ENCODE measurements at regions not wholly inside any gene's neighbourhood (a gene's known extent, or its start where the extent isn't known, plus 50 kb on each side); places are given as distances from the start of the nearest gene placed in this dataset.

DNA sequence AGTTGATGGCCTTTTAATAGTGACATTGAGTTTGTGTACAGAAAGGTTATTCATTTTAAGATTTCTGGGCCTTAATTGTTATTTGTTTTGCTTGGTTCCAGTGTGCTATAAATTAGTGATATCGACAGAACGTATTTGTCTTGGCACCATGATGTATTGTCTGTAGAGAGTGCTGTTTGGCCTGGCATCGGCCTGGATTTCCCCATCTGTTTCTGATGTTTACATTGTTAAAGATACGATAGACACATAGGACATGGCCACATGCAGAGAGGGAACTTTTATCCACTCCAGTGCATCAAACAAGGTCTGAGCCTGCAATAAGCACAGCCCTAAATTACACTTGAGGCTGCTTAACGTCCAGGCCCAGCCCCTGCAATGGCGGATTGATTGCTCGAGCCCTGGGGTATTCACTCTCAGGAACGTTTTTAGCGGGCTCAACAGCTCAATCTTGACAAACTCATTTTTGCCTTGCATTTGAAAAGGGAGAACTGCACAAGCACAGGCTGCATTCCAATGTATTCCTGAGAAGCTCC lies 144.7 kb downstream of the SLC4A3 start:
- ChIA-PET CTCF (no interaction called here), POLR2A (no interaction called here)
- no peak for DNase-seq (ENCODE audit: extremely low spot score)
- no peak for TF ChIP-seq CTBP1 (IDR thresholded peaks at IDR 0.05; ENCODE audit: borderline replicate concordance)
- TF ChIP-seq, protein P1, sequence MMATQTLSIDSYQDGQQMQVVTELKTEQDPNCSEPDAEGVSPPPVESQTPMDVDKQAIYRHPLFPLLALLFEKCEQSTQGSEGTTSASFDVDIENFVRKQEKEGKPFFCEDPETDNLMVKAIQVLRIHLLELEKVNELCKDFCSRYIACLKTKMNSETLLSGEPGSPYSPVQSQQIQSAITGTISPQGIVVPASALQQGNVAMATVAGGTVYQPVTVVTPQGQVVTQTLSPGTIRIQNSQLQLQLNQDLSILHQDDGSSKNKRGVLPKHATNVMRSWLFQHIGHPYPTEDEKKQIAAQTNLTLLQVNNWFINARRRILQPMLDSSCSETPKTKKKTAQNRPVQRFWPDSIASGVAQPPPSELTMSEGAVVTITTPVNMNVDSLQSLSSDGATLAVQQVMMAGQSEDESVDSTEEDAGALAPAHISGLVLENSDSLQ (IDR thresholded peaks at IDR 0.05) = no peak
- no peak for TF ChIP-seq HDGF (IDR thresholded peaks at IDR 0.05; ENCODE audit: borderline replicate concordance)
- no peak for TF ChIP-seq FOXA1 (IDR thresholded peaks at IDR 0.05)
- no peak for TF ChIP-seq FOXK2 (IDR thresholded peaks at IDR 0.05)
- TF ChIP-seq FOXM1 (IDR thresholded peaks at IDR 0.05; ENCODE audit: borderline replicate concordance) = no peak
- no peak for TF ChIP-seq TARDBP (IDR thresholded peaks at IDR 0.05)
- no peak for TF ChIP-seq ARNT (IDR thresholded peaks at IDR 0.05)
- no peak for TF ChIP-seq L3MBTL2 (conservative IDR thresholded peaks at IDR 0.05)
- TF ChIP-seq SUZ12 (IDR thresholded peaks at IDR 0.05) = no peak
- TF ChIP-seq BHLHE40 (IDR thresholded peaks at IDR 0.05; ENCODE audit: borderline replicate concordance) = no peak
- no peak for TF ChIP-seq NFRKB (IDR thresholded peaks at IDR 0.05)
- no peak for TF ChIP-seq SP1 (IDR thresholded peaks at IDR 0.05)
- TF ChIP-seq ZNF384 (IDR thresholded peaks at IDR 0.05) = no peak
- TF ChIP-seq LEF1 (IDR thresholded peaks at IDR 0.05; ENCODE audit: borderline replicate concordance) = no peak

DNA sequence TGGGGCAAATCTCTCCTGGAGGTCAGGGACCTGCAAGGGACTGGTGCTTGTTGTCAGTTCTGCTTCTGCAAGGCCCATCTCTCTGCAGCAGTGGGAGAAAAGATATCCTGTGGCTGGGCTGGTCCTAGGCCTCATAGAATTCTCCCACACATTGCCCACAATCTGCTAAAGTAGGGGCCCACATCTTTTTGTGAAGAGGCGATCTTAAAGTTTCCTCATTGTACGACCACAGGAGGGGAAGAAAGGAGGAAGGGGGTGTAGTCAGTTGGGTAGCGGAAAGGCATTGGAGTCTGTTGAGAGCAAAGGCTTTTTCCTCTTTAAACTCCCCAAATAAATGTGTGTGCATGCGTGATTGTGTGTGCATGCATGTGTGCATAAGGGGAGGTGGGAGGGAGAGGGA lies 145.3 kb downstream of the SLC4A3 start:
- no peak for TF ChIP-seq SUZ12 (IDR thresholded peaks at IDR 0.05)
- TF ChIP-seq FOXK2 (IDR thresholded peaks at IDR 0.05) = no peak
- TF ChIP-seq ELF4 (IDR thresholded peaks at IDR 0.05) = no peak
- TF ChIP-seq NFRKB (IDR thresholded peaks at IDR 0.05) = no peak
- no peak for TF ChIP-seq TARDBP (IDR thresholded peaks at IDR 0.05)
- no peak for TF ChIP-seq FOXA1 (IDR thresholded peaks at IDR 0.05)
- TF ChIP-seq L3MBTL2 (conservative IDR thresholded peaks at IDR 0.05) = no peak
- ChIA-PET POLR2A (no interaction called here), CTCF (no interaction called here)
- DNase-seq (ENCODE audit: extremely low spot score) = no peak

DNA sequence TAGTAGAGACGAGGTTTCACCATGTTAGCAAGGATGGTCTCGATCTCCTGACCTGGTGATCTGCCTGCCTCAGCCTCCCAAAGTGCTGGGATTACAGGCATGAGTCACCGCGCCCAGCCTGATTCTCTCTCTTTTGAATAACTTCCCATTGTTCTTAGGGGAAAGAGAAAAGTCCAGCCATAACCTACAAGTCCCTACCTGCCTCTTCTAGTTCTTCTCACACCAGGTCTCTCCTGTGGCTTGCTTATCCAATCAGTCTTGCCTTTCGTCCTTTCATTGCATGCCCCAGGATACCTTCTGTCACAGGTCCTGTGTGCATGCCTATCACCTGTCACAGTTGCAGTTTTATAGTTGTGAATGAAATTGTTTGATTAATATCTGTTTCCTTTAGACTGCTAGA lies 148.1 kb downstream of the SLC4A3 start:
- POLR2A ChIA-PET = no interaction called here
- DNase-seq (ENCODE audit: extremely low spot score) = no peak
- CTCF ChIA-PET = no interaction called here
- no peak for TF ChIP-seq ELF4 (IDR thresholded peaks at IDR 0.05)
- no peak for TF ChIP-seq NFRKB (IDR thresholded peaks at IDR 0.05)
- no peak for TF ChIP-seq ZNF384 (IDR thresholded peaks at IDR 0.05)
- no peak for TF ChIP-seq BHLHE40 (IDR thresholded peaks at IDR 0.05; ENCODE audit: borderline replicate concordance)
- TF ChIP-seq FOXM1 (IDR thresholded peaks at IDR 0.05; ENCODE audit: borderline replicate concordance) = no peak
- TF ChIP-seq, protein P1 (IDR thresholded peaks at IDR 0.05) = no peak
- no peak for TF ChIP-seq SUZ12 (IDR thresholded peaks at IDR 0.05)
- TF ChIP-seq ARNT (IDR thresholded peaks at IDR 0.05) = no peak
- TF ChIP-seq FOXK2 (IDR thresholded peaks at IDR 0.05) = no peak
- TF ChIP-seq HDGF (IDR thresholded peaks at IDR 0.05; ENCODE audit: borderline replicate concordance) = no peak
- no peak for TF ChIP-seq TARDBP (IDR thresholded peaks at IDR 0.05)
- TF ChIP-seq FOXA1 (IDR thresholded peaks at IDR 0.05) = no peak
- TF ChIP-seq SP1 (IDR thresholded peaks at IDR 0.05) = no peak
- no peak for TF ChIP-seq L3MBTL2 (conservative IDR thresholded peaks at IDR 0.05)
- no peak for TF ChIP-seq LEF1 (IDR thresholded peaks at IDR 0.05; ENCODE audit: borderline replicate concordance)
- no peak for TF ChIP-seq CTBP1 (IDR thresholded peaks at IDR 0.05; ENCODE audit: borderline replicate concordance)

DNA sequence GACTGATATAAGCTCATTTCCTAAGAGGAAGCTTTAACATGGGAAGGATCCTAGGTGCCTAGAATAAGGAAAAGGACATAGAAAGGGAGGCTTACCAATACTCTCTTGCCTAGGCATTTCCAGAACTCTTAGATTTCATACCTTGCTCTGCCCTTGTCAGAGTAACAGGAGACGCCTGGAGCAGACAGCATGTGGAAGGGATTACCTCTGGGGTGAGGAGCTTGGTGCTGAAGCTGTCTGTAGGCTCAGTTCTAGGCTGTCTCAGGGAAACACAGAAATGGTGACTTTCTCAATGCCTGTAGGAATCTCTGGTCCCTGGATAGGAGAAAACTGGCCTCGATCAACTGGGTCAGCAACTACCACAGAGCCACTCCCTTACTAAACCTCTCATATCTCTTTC lies 150.0 kb downstream of the SLC4A3 start:
- CTCF ChIA-PET = no interaction called here
- POLR2A ChIA-PET = no interaction called here
- no peak for TF ChIP-seq ELF4 (IDR thresholded peaks at IDR 0.05)
- no peak for TF ChIP-seq FOXK2 (IDR thresholded peaks at IDR 0.05)
- no peak for TF ChIP-seq ARNT (IDR thresholded peaks at IDR 0.05)
- TF ChIP-seq SP1 (IDR thresholded peaks at IDR 0.05) = no peak
- no peak for DNase-seq (ENCODE audit: extremely low spot score)

DNA sequence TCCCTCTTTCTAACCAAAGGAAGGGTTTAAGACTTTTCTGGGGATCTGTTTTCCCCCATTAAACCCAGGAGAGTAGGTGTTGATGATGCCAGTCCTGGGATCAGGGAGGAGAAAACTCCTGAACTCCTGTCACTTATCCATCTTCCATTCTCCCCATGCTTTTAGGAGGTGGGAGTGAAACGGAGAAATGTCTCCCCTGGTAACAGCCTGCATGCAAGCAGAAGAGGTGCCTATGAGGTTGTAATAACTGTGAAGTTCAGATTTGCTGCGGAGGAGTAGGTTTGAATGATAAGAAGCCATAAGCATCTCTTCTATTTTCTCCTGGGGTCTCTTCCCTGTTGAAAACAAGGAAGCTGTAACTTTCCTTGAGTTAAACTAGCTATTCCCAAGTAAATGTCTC lies 150.8 kb downstream of the SLC4A3 start:
- CTCF ChIA-PET = no interaction called here
- DNase-seq (ENCODE audit: extremely low spot score) = no peak
- TF ChIP-seq HDGF (IDR thresholded peaks at IDR 0.05; ENCODE audit: borderline replicate concordance) = no peak
- TF ChIP-seq NFRKB (IDR thresholded peaks at IDR 0.05) = no peak
- TF ChIP-seq, protein P1 (IDR thresholded peaks at IDR 0.05) = no peak
- no peak for TF ChIP-seq SUZ12 (IDR thresholded peaks at IDR 0.05)
- POLR2A ChIA-PET = no interaction called here

DNA sequence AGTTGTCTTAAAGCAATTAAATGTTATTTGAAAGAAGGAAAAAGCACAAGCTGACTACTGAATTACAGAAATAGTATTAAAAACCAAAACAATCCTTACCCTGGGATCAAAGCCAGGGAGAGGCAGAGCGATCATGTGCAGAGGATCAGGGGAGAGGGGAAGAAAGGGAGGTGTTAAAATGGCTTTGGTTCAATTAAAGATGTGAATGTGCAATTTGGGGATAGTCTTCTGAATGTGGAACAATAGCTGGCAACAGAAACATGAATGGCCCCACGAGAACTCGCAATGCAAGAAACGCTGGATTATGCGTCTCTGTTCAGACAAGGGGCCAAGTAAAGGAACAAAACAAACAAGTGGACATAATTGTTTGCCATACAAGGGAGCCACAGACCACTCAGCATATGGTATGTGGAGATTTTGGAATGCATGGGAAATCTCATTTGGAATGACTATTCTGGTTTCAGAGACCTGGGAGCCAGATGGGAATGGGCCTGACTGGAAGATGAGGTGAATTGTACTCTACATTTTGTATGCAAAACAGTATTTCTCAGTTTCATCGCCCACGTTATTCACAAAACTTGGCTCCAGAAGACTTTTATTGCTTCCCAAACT lies 155.4 kb downstream of the SLC4A3 start:
- POLR2A ChIA-PET = no interaction called here
- no peak for DNase-seq (ENCODE audit: extremely low spot score)
- CTCF ChIA-PET = no interaction called here
- TF ChIP-seq BHLHE40 (IDR thresholded peaks at IDR 0.05; ENCODE audit: borderline replicate concordance) = no peak
- TF ChIP-seq ELF4 (IDR thresholded peaks at IDR 0.05) = no peak
- TF ChIP-seq HDGF (IDR thresholded peaks at IDR 0.05; ENCODE audit: borderline replicate concordance) = no peak

DNA sequence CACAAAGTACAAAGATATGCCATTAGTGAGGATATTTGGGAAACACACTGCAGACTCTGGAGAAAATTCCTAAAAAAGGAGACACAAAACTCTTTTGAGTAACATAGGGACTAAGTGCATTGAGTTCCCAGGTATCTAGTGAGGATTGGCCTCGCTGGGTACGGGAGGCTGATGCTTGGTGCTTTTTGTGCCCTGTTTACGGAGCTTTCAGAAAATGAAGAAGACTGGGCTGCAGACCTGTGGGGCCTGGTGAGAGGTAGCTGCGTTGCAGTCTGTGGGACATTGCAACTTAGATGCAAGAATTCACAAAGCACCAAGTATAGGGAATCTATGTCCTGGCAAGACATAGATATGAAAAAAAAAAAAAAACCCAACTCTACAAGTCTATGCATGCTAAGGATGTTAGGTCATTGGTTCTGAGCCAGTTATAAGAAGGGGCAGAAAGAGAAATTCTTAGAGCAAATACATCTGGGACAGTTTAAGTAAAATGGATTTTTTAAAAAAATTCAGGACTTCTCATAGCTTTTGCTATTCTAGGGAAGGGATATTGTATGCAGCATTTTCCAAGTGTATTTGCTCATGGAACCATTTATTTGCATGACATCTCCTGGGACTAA lies 156.0 kb downstream of the SLC4A3 start:
- CTCF ChIA-PET = interaction anchor here (0.6 kb wide), 1 partner anchor 371 kb away, joined by 3 read pairs; no protein-coding TSS in a partner anchor
- POLR2A ChIA-PET = no interaction called here
- TF ChIP-seq BHLHE40 (IDR thresholded peaks at IDR 0.05; ENCODE audit: borderline replicate concordance) = no peak
- TF ChIP-seq TARDBP (IDR thresholded peaks at IDR 0.05) = no peak
- TF ChIP-seq LEF1 (IDR thresholded peaks at IDR 0.05; ENCODE audit: borderline replicate concordance) = no peak
- TF ChIP-seq L3MBTL2 (conservative IDR thresholded peaks at IDR 0.05) = no peak
- no peak for TF ChIP-seq HDGF (IDR thresholded peaks at IDR 0.05; ENCODE audit: borderline replicate concordance)
- TF ChIP-seq SP1 (IDR thresholded peaks at IDR 0.05) = no peak
- no peak for TF ChIP-seq ARNT (IDR thresholded peaks at IDR 0.05)
- TF ChIP-seq SUZ12 (IDR thresholded peaks at IDR 0.05) = no peak
- TF ChIP-seq ELF4 (IDR thresholded peaks at IDR 0.05) = no peak
- TF ChIP-seq FOXK2 (IDR thresholded peaks at IDR 0.05) = no peak
- no peak for TF ChIP-seq FOXM1 (IDR thresholded peaks at IDR 0.05; ENCODE audit: borderline replicate concordance)
- TF ChIP-seq, protein P1 (IDR thresholded peaks at IDR 0.05) = no peak
- TF ChIP-seq ZNF384 (IDR thresholded peaks at IDR 0.05) = no peak
- TF ChIP-seq CTBP1 (IDR thresholded peaks at IDR 0.05; ENCODE audit: borderline replicate concordance) = no peak
- no peak for TF ChIP-seq FOXA1 (IDR thresholded peaks at IDR 0.05)
- TF ChIP-seq NFRKB (IDR thresholded peaks at IDR 0.05) = no peak
- no peak for DNase-seq (ENCODE audit: extremely low spot score)

Measured in HEK293T (cell line).